ENCODE measurements at regions not wholly inside any gene's neighbourhood (a gene's known extent, or its start where the extent isn't known, plus 50 kb on each side); places are given as distances from the start of the nearest gene placed in this dataset.
"Not testable (repeated sequence)": the region's sequence is repeated elsewhere in the genome, so short reads cannot be mapped to it uniquely, and the experiment has no call there.

- Histone ChIP-seq H3K4me1 (ENCODE audit: control insufficient read depth, insufficient read depth, low read length) (0 out of 2 replicates have a peak, but pooled peaks cover 4% of the 10 kb centered on the region), H3K36me3 (ENCODE audit: control insufficient read depth, insufficient read depth, low read length) (no peaks in the 10 kb centered on the region), H3K27me3 (ENCODE audit: control insufficient read depth, insufficient read depth, low read length) (no peaks in the 10 kb centered on the region), H3K9ac (ENCODE audit: low read depth, low read length) (no peak overlapping the region), H3K4me3 (ENCODE audit: low read depth, low read length) (no peak overlapping the region), H3K27ac (ENCODE audit: low read depth, low read length) (no peak overlapping the region), H3K9me3 (ENCODE audit: control insufficient read depth, insufficient read depth, low read length) (peaks cover 19% of the 10 kb centered on the region; the same call in 1 of the 2 replicates)
Observed at GRCh38 chrX:69062493-69062892, 102.8 kb downstream of the PJA1 start.

- Histone ChIP-seq H3K9ac (ENCODE audit: low read depth, low read length) (no peak overlapping the region), H3K4me1 (ENCODE audit: control insufficient read depth, insufficient read depth, low read length) (0 out of 2 replicates have a peak, but pooled peaks cover 4% of the 10 kb centered on the region), H3K9me3 (ENCODE audit: control insufficient read depth, insufficient read depth, low read length) (peaks cover 11% of the 10 kb centered on the region; the same call in 1 of the 2 replicates), H3K27me3 (ENCODE audit: control insufficient read depth, insufficient read depth, low read length) (no peaks in the 10 kb centered on the region), H3K27ac (ENCODE audit: low read depth, low read length) (no peak overlapping the region), H3K4me3 (ENCODE audit: low read depth, low read length) (no peak overlapping the region), H3K36me3 (ENCODE audit: control insufficient read depth, insufficient read depth, low read length) (no peaks in the 10 kb centered on the region)
Observed at GRCh38 chrX:69060631-69061408, 104.4 kb downstream of the PJA1 start.

- H3K36me3 ChIP-seq (ENCODE audit: control insufficient read depth, insufficient read depth, low read length): no peaks in the 10 kb centered on the region
- H3K27ac ChIP-seq (ENCODE audit: low read depth, low read length): no peak overlapping the region
- no peaks in the 10 kb centered on the region for H3K4me1 ChIP-seq (ENCODE audit: control insufficient read depth, insufficient read depth, low read length)
- no peak overlapping the region for H3K9ac ChIP-seq (ENCODE audit: low read depth, low read length)
- no peaks in the 10 kb centered on the region for H3K27me3 ChIP-seq (ENCODE audit: control insufficient read depth, insufficient read depth, low read length)
- H3K4me3 ChIP-seq (ENCODE audit: low read depth, low read length): no peak overlapping the region
- H3K9me3 ChIP-seq (ENCODE audit: control insufficient read depth, insufficient read depth, low read length): peaks cover 11% of the 10 kb centered on the region
Observed at GRCh38 chrX:69055193-69055592, 110.1 kb downstream of the PJA1 start.

- peaks cover 11% of the 10 kb centered on the region for H3K9me3 ChIP-seq (ENCODE audit: control insufficient read depth, insufficient read depth, low read length)
- not testable (repeated sequence) for H3K4me3 ChIP-seq (ENCODE audit: low read depth, low read length); H3K36me3 ChIP-seq (ENCODE audit: control insufficient read depth, insufficient read depth, low read length); H3K27ac ChIP-seq (ENCODE audit: low read depth, low read length); H3K27me3 ChIP-seq (ENCODE audit: control insufficient read depth, insufficient read depth, low read length); H3K4me1 ChIP-seq (ENCODE audit: control insufficient read depth, insufficient read depth, low read length); H3K9ac ChIP-seq (ENCODE audit: low read depth, low read length)
Observed at GRCh38 chrX:69054497-69054896, 110.8 kb downstream of the PJA1 start.

GRCh38 chrX:69051901-69052300, 113.4 kb downstream of the PJA1 start:
- Histone ChIP-seq H3K4me1 (ENCODE audit: control insufficient read depth, insufficient read depth, low read length) (no peaks in the 10 kb centered on the region), H3K4me3 (ENCODE audit: low read depth, low read length) (no peak overlapping the region), H3K27ac (ENCODE audit: low read depth, low read length) (no peak overlapping the region), H3K9me3 (ENCODE audit: control insufficient read depth, insufficient read depth, low read length) (peaks cover 16% of the 10 kb centered on the region), H3K9ac (ENCODE audit: low read depth, low read length) (no peak overlapping the region), H3K27me3 (ENCODE audit: control insufficient read depth, insufficient read depth, low read length) (no peaks in the 10 kb centered on the region), H3K36me3 (ENCODE audit: control insufficient read depth, insufficient read depth, low read length) (no peaks in the 10 kb centered on the region)

GRCh38 chrX:69050051-69050765, 115.0 kb downstream of the PJA1 start:
- Histone ChIP-seq H3K27me3 (ENCODE audit: control insufficient read depth, insufficient read depth, low read length) (no peaks in the 10 kb centered on the region), H3K4me1 (ENCODE audit: control insufficient read depth, insufficient read depth, low read length) (no peaks in the 10 kb centered on the region), H3K9me3 (ENCODE audit: control insufficient read depth, insufficient read depth, low read length) (peaks cover 16% of the 10 kb centered on the region), H3K9ac (ENCODE audit: low read depth, low read length) (no peak overlapping the region), H3K4me3 (ENCODE audit: low read depth, low read length) (no peak overlapping the region), H3K27ac (ENCODE audit: low read depth, low read length) (no peak overlapping the region), H3K36me3 (ENCODE audit: control insufficient read depth, insufficient read depth, low read length) (no peaks in the 10 kb centered on the region)

GRCh38 chrX:69046996-69047490, 118.2 kb downstream of the PJA1 start:
- H3K27me3 ChIP-seq (ENCODE audit: control insufficient read depth, insufficient read depth, low read length): no peaks in the 10 kb centered on the region
- H3K4me1 ChIP-seq (ENCODE audit: control insufficient read depth, insufficient read depth, low read length): no peaks in the 10 kb centered on the region
- no peak overlapping the region for H3K4me3 ChIP-seq (ENCODE audit: low read depth, low read length)
- peaks cover 19% of the 10 kb centered on the region for H3K9me3 ChIP-seq (ENCODE audit: control insufficient read depth, insufficient read depth, low read length)
- no peak overlapping the region for H3K9ac ChIP-seq (ENCODE audit: low read depth, low read length)
- no peaks in the 10 kb centered on the region for H3K36me3 ChIP-seq (ENCODE audit: control insufficient read depth, insufficient read depth, low read length)
- no peak overlapping the region for H3K27ac ChIP-seq (ENCODE audit: low read depth, low read length)

- Histone ChIP-seq H3K27me3 (ENCODE audit: control insufficient read depth, insufficient read depth, low read length) (no peaks in the 10 kb centered on the region), H3K36me3 (ENCODE audit: control insufficient read depth, insufficient read depth, low read length) (no peaks in the 10 kb centered on the region), H3K4me3 (ENCODE audit: low read depth, low read length) (no peak overlapping the region), H3K4me1 (ENCODE audit: control insufficient read depth, insufficient read depth, low read length) (no peaks in the 10 kb centered on the region), H3K9me3 (ENCODE audit: control insufficient read depth, insufficient read depth, low read length) (peaks cover 12% of the 10 kb centered on the region; the same call in 1 of the 2 replicates), H3K9ac (ENCODE audit: low read depth, low read length) (no peak overlapping the region), H3K27ac (ENCODE audit: low read depth, low read length) (no peak overlapping the region)
Observed at GRCh38 chrX:69045616-69046345, 119.5 kb downstream of the PJA1 start.

- H3K36me3 ChIP-seq (ENCODE audit: control insufficient read depth, insufficient read depth, low read length): no peaks in the 10 kb centered on the region
- H3K9ac ChIP-seq (ENCODE audit: low read depth, low read length): no peak overlapping the region
- H3K4me1 ChIP-seq (ENCODE audit: control insufficient read depth, insufficient read depth, low read length): no peaks in the 10 kb centered on the region
- no peak overlapping the region for H3K4me3 ChIP-seq (ENCODE audit: low read depth, low read length)
- H3K9me3 ChIP-seq (ENCODE audit: control insufficient read depth, insufficient read depth, low read length): peaks cover 32% of the 10 kb centered on the region; the same call in 1 of the 2 replicates
- H3K27me3 ChIP-seq (ENCODE audit: control insufficient read depth, insufficient read depth, low read length): no peaks in the 10 kb centered on the region
- H3K27ac ChIP-seq (ENCODE audit: low read depth, low read length): no peak overlapping the region
Observed at GRCh38 chrX:69038816-69039215, 126.4 kb downstream of the PJA1 start.

- no peaks in the 10 kb centered on the region for H3K4me1 ChIP-seq (ENCODE audit: control insufficient read depth, insufficient read depth, low read length)
- no peak overlapping the region for H3K4me3 ChIP-seq (ENCODE audit: low read depth, low read length)
- no peaks in the 10 kb centered on the region for H3K36me3 ChIP-seq (ENCODE audit: control insufficient read depth, insufficient read depth, low read length)
- no peaks in the 10 kb centered on the region for H3K27me3 ChIP-seq (ENCODE audit: control insufficient read depth, insufficient read depth, low read length)
- peaks cover 38% of the 10 kb centered on the region; the same call in 1 of the 2 replicates for H3K9me3 ChIP-seq (ENCODE audit: control insufficient read depth, insufficient read depth, low read length)
- no peak overlapping the region for H3K27ac ChIP-seq (ENCODE audit: low read depth, low read length)
- no peak overlapping the region for H3K9ac ChIP-seq (ENCODE audit: low read depth, low read length)
Observed at GRCh38 chrX:69038188-69038587, 127.1 kb downstream of the PJA1 start.

All from HUES48 (cell line).